ENCODE measurements at regions not wholly inside any gene's neighbourhood (a gene's known extent, or its start where the extent isn't known, plus 50 kb on each side); places are given as distances from the start of the nearest gene placed in this dataset.

DNA sequence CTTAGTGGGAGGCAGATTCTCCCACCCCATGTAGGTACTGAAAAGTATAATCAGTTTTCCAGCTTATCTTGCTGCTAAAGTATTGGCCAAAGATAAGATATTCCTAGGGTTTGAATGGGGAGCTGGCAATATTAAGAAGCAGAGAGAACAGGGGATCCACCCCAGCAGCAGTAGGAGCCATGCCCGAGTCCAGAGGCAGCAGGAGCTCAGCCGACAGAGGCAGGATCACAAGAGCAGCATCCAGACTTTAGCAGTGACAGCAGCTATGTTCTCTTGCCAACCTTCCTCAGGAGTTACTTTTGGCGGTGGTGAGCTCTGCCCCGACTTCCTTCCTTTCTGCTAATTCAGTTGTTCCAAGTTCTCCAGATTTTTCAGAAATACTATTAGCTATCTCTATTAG lies 224.5 kb downstream of the GADD45G start:
- TF ChIP-seq ZNF274 (IDR thresholded peaks at IDR 0.05; ENCODE audit: low read depth, low read length) (no peak), SUZ12 (IDR thresholded peaks at IDR 0.05; ENCODE audit: extremely low read depth, insufficient read depth, insufficient read length) (no peak)
